Pons (tissue), 1 donor: ENCODE measurements at regions not wholly inside any gene's neighbourhood (a gene's known extent, or its start where the extent isn't known, plus 50 kb on each side); places are given as distances from the start of the nearest gene placed in this dataset.
A peak's percentile ranks its signal among the peaks of the same experiment; 100 is the strongest.

Source experiments
- DNase-seq: peaks from one replicate; pipeline ENCODE4 v3.0.0-alpha.2; 2016; ENCODE audit warnings: low spot score

DNA sequence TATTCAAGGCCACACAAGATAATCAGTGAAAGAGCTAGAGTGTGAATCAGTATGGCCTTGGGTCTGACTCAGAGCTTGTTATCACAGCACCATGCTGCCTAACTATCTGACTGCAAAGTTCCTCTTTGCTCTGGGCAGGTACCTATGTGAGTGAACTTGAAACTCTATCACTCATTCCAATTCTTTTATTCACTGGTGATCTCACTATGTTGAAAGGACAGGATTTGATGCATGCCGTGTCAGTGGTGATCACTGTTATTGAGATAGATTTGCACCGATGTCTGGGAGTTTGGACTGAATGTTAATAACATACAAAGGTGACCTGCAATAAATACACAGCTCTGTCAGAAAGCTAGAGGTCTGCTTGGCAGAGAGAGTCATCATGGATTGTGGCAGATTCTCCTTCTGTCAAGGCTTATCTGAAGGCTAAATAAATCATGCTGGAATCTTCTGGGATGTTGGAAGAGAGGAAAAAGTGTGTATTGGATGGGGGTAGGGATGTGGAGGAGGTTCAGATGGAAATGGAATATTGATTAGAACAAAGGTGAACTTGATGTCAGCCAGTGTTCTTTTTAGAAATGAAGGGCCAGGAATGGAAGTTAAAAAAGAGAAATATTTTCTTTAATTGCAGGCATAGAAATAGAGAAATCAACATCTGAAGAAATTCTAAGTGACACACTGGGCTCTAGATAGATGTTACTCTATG is 91.8 kb upstream of the TNC start:
- no peak for DNase-seq

GRCh38 chr9:115210699-115211098 is 92.7 kb upstream of the TNC start:
- no peak for DNase-seq

DNA sequence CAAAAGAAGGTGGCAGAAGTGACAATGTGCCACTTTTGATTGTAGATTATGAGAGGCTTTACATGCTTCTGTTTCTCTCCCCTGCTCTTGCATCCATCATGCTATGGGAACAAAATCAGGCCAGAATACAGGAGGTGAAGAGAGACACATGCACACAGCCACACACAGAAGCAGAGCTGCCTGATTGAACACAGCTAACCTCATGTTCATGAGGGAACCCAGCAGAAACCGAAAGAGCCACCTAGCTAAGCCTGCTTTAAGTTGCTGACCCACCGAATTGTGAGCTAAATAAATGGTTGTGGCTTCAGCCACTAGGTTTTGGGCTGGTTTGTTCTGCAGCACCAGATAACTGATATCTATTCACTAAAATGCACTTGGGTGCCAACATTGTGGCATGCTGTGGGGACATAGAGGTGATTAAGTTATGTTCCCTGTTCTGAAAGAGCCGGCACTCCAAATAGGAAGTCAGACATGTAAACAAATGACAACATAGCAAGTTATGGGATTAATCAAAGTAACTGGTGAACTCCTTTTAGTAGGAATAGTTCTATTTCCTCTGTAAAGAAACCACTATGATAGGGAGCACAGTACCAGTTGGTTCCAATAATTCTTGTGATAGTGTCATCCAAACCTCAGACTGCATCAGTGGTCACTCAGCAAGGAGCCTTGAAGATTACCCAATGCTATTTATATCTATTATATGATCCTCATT is 93.6 kb upstream of the TNC start:
- DNase-seq, result no peak

DNA sequence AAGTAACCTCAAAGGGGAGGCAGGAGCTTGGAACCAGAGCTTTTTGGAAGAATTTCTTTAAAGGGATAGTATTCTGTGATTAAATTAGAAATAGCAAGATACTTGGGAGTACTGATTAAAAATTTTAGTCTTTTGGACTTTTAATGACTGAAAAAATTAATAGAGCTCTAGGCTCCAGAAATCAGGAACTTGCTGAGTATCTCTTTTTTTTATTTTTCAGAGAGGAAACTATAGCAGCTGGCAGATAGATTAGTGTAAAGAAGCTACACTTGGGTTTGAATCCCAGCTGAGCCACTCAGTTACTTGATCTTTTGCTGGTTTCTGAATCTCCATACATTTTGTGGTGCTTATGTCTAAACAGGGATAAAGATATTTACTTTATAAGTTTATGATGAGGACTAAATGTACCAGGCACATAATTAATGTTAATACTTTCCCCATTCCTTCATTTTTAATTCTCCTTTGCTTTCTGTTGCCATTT is 94.2 kb upstream of the TNC start:
- no peak for DNase-seq

GRCh38 chr9:115212832-115213231 is 94.9 kb upstream of the TNC start:
- no peak for DNase-seq

GRCh38 chr9:115213818-115214334 is 95.9 kb upstream of the TNC start:
- DNase-seq, result no peak

DNA sequence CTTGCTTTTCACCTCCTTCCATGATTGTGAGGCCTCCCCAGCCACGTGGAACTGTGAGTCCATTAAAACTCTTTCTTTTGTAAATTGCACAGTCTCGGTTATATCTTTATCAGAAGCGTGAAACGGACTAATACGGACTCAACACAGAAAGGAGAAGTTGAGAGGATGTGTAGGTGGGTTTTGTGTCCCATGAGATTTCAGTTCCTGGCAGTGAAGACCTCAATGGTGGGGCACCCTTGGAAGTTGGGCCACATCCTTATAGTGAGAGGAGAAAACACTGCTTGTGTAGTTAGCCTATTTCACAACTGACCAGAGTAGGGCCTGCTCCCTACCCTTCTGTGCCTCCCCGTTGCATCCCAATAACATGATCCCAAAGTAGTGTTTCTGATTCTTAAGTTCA is 98.9 kb upstream of the TNC start:
- DNase-seq, result no peak

- DNase-seq, result peak; percentile 19
Observed at GRCh38 chr9:115220319-115221005, 102.5 kb upstream of the TNC start.

- DNase-seq, result no peak
Observed at GRCh38 chr9:115223471-115223870, 105.5 kb upstream of the TNC start.

DNA sequence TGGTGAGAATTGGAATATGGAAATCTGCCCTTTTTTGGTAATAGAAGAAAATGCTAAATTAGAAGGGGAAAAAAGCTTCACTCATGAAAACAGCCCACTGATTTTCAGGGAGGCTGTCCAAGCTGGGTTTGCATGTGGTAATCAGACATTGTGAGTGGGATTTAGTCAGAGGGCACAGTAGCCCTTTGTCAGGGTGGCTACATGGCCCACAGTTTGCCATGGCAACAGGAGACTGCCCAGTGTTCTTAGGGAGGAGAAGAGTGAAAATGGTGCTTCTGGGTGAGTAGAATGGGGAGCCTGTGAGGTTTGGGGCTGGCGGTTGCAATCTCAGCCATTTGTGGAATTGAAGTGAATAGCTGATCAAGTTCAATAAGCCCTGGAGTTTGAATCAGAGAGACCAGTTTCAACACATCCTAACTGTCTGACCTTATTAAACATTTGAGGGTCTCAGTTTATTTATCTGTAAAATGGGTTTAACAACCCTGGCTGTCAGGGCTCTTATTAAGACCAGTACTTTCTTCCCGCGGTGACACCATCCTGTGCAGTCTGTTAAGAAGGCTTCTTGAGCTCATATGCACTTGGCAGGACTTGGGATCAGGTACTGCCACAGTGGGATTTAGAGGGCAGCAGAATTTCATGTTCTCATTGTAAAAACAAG is 107.6 kb upstream of the TNC start:
- peak; percentile 79 for DNase-seq

DNA sequence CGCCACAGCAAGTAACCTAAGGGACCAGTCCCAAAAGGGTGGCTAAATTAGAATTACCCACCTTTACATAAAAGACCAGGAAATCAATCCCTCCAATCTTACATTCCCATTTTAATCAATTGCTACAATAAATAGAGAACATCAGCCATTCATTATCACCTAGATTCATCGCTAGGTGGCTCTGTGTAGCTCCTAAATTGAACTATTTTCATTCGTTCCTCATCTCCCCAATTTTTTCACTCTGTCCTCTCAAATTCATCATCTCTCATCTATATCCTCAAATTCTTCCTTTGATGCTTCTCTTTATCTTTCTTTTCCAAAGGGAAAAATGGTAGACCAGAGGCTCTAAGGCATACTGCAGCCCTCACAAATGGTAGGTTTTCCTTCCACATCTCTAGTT is 108.2 kb upstream of the TNC start:
- no peak for DNase-seq

DNA sequence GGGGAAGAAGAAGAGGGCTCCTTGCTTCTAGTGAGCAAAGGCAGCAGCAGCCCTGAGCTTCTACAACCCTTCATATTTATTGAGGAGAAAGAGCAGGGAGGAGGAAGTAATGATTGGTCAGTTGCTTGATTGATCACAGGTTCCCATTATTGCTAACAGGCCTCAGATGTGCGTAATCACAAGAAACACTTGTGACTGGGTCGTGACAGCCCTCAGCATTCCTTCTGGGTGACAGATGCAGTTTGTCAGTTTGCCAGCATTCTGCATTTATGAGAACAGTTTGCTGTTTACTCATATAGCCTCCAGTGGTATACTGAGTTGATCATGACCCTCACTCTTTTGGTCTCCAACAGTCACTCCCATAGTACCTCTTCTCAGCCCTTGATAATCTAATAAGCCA is 111.5 kb upstream of the TNC start:
- no peak for DNase-seq

- DNase-seq, result no peak
Observed at GRCh38 chr9:115230924-115231515, 113.1 kb upstream of the TNC start.

DNA sequence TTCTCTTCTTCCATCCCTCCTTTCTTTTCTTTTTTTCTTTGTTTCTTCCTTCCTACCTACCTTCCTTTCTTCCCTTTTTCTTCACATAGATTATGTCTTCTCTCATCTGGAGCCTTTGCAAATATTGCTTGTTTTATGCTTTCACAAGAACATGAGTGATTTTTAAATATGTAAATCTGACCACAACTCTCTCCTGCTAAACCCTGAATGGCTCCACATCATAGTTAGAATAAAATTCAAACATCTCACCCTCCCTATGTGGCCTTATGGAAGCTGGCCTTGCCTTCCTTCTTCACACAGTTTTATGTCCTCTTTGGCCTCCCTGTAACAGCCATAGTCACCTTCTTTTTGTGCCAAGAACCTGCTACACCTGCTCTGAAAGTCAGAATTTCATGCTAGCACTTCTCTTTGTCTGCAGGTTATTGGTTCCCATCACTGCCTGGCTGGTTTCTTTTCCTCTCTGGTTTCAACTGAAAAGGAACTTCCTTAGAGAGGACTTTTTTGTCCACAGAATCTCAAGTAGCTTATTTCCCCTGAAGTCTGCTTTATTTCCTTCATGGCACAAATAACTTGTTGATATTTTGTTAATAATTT is 114.3 kb upstream of the TNC start:
- DNase-seq, result no peak

DNA sequence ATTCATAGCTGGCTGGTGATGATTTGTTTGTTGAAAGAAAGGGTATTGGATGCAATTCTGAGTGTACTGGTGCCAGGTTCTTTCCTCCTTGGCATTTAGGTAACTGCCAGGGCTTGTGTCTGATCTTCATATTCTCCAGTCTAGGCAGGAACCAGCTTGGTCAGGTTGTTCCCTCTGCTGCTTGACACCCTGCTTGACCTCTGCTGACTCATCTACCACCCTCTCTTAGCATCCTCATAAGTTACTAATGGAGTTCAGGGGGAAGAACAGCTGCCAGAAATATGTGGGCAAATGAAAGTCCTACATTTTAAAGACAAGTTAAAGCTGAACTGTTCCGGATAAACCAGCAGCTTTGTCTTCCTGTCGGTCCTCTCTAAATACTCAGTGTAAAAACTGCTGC is 116.1 kb upstream of the TNC start:
- DNase-seq, result no peak

DNA sequence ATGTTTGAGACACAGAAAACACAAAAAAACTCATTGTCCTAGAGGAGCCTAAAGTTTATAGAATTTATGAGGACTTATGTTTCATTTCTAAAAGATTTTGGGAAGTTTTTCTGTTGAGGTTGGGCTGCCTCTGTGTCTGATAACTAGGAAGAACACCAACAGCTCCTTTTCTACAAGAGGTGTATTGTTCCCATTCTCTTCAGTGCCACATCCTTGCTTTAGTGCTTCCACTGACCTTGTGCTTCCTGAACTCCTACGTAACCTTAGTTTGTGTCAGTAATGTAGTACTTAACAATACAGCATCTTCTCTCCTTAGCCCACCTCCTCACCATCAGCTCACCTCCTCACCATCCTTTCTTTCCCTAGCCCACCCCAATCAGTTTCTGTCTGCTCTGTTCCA is 117.3 kb upstream of the TNC start:
- no peak for DNase-seq

GRCh38 chr9:115237385-115237998 is 119.5 kb upstream of the TNC start:
- DNase-seq, result no peak

- DNase-seq, result no peak
Observed at GRCh38 chr9:115240676-115241075, 122.7 kb upstream of the TNC start.

GRCh38 chr9:115241641-115242040 is 123.7 kb upstream of the TNC start:
- no peak for DNase-seq

DNA sequence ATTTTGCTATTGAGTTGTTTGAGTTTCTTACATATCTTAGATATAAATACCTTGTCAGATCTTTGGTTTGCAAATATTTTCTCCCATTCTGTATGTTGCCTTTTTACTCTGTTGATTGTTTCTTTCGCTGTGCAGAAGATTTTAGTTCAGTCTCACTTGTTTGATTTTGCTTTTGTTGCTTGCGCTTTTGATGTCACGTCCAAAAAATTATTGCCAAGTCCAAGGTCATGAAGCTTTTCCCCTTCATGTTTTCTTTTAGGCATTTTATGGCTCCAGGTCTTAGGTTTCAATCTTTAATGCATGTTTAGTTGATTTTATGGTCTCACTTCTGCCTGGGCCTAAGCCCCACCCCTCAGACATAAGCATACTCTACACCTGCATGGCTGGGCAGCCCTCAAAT is 131.5 kb upstream of the TNC start:
- no peak for DNase-seq

DNA sequence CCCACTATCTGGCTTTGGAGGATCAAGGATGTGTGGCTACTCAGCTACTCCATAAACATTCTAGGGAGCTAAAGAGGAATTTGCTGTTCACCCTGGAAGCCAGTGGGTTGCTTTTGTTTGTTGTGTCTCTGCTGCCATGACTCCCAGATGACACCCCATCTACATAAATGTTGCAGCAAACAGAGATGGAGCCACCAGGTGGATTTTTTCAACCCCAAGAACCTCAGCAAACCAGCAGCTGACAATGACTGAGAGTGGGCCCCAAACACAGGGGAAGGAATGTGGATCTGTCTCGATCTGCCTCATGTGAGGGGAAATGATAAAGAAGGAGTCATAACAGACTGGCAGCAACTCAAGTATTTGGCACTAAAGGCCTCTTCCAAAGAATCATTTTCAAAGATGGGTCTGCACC is 132.7 kb upstream of the TNC start:
- DNase-seq, result no peak
